Osteoblast (primary cell): ENCODE measurements at regions not wholly inside any gene's neighbourhood (a gene's known extent, or its start where the extent isn't known, plus 50 kb on each side); places are given as distances from the start of the nearest gene placed in this dataset.

Source experiments
- DNase-seq: peaks from one replicate; pipeline ENCODE4 v3.0.0; 2011; ENCODE audit warnings: low spot score, mixed read lengths; ENCODE audit not compliant: insufficient read length; ENCODE audit errors: missing footprints
- H2AFZ ChIP-seq: 2 replicates; pipeline ENCODE4 v1.6.0; 2011; ENCODE audit warnings: mild to moderate bottlenecking, low read length
- H3K27ac ChIP-seq: 2 replicates; pipeline ENCODE4 v1.5.1; 2011; ENCODE audit warnings: mild to moderate bottlenecking, low read depth, low read length, moderate library complexity
- H3K27me3 ChIP-seq: 2 replicates; pipeline ENCODE4 v1.6.0; 2012; ENCODE audit warnings: mild to moderate bottlenecking, control low read depth, inconsistent platforms, low read length, moderate library complexity; ENCODE audit not compliant: insufficient read depth
- H3K36me3 ChIP-seq: 2 replicates; pipeline ENCODE4 v1.5.1; 2011; ENCODE audit warnings: mild to moderate bottlenecking, low read length, control low read depth, moderate library complexity; ENCODE audit not compliant: insufficient read depth
- H3K4me1 ChIP-seq: 2 replicates; pipeline ENCODE4 v1.5.1; 2011; ENCODE audit warnings: mild to moderate bottlenecking, low read length, control low read depth, moderate library complexity; ENCODE audit not compliant: insufficient read depth
- H3K4me2 ChIP-seq: 2 replicates; pipeline ENCODE4 v1.6.0; 2011; ENCODE audit warnings: mild to moderate bottlenecking, low read length; ENCODE audit not compliant: insufficient read depth
- H3K4me3 ChIP-seq: fragments of 200-600 bp; sonication (generic); 3 replicates; pipeline ENCODE4 v1.5.1; 2012; ENCODE audit warnings: mild to moderate bottlenecking, low read length, inconsistent platforms; ENCODE audit not compliant: insufficient read depth
- H3K79me2 ChIP-seq: 2 replicates; pipeline ENCODE4 v1.6.0; 2012; ENCODE audit warnings: mild to moderate bottlenecking, low read length, control low read depth, inconsistent platforms; ENCODE audit not compliant: insufficient read depth
- H3K9me3 ChIP-seq: 2 replicates; pipeline ENCODE4 v1.5.1; 2011; ENCODE audit warnings: low read depth, low read length, control low read depth
- H4K20me1 ChIP-seq: 2 replicates; pipeline ENCODE4 v1.6.0; 2012; ENCODE audit warnings: mild to moderate bottlenecking, low read length, control low read depth; ENCODE audit not compliant: insufficient read depth
- TF ChIP-seq, protein P1 (sequence below): IDR thresholded peaks from 2 replicates; pipeline ENCODE4 v1.5.1; 2011; ENCODE audit warnings: mild to moderate bottlenecking, low read depth, low read length, moderate library complexity; ENCODE audit errors: extremely low read depth

DNA sequence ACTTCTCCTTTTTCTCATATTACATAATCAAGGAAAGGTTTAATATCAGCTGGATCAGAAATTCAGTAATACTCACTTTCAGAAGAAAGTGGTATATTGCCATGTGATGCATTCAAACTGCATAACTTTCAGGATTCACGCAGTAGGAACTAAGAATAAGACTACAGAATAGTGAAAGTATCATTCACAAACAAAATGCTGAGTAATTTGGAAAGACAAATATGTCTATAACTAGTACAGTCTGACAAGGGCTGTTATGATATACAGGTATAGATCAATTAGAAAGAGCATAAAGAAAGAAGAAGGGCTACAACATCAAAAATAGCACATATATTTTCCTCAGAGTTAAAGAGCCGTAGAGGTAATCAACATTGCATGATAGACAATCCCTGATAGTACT is 871.5 kb upstream of the TMPRSS15 start:
- Histone ChIP-seq H2AFZ (no peak overlapping the region), H3K27me3 (no peaks in the 10 kb centered on the region), H3K9me3 (no peaks in the 10 kb centered on the region), H4K20me1 (no peaks in the 10 kb centered on the region), H3K36me3 (no peaks in the 10 kb centered on the region), H3K4me3 (no peak overlapping the region), H3K27ac (no peak overlapping the region), H3K4me1 (no peaks in the 10 kb centered on the region), H3K79me2 (no peaks in the 10 kb centered on the region), H3K4me2 (no peak overlapping the region)
- TF ChIP-seq, protein P1, sequence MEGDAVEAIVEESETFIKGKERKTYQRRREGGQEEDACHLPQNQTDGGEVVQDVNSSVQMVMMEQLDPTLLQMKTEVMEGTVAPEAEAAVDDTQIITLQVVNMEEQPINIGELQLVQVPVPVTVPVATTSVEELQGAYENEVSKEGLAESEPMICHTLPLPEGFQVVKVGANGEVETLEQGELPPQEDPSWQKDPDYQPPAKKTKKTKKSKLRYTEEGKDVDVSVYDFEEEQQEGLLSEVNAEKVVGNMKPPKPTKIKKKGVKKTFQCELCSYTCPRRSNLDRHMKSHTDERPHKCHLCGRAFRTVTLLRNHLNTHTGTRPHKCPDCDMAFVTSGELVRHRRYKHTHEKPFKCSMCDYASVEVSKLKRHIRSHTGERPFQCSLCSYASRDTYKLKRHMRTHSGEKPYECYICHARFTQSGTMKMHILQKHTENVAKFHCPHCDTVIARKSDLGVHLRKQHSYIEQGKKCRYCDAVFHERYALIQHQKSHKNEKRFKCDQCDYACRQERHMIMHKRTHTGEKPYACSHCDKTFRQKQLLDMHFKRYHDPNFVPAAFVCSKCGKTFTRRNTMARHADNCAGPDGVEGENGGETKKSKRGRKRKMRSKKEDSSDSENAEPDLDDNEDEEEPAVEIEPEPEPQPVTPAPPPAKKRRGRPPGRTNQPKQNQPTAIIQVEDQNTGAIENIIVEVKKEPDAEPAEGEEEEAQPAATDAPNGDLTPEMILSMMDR, result no peak
- DNase-seq, result no peak

DNA sequence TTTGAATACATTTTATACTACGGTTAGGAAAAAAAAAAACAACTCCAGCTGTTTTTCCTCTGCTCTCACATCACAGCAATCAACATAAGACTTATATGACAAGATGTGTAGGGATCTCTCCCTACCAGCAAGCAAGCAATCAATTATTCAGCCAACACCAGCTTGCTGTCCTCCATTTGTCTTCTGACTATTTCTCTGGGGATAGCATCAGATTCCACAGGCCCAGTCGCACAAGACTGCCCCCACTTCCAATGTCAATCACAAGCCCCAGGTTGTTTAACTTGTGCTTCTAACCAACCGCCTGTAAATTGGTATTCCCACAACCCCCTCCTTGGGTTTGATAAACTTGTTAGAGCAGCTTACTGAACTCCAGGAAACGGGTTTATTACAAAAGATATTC is 873.1 kb upstream of the TMPRSS15 start:
- no peaks in the 10 kb centered on the region for H3K4me1 ChIP-seq
- H3K36me3 ChIP-seq, result no peaks in the 10 kb centered on the region
- H4K20me1 ChIP-seq, result no peaks in the 10 kb centered on the region
- H3K27ac ChIP-seq, result no peak overlapping the region
- peaks cover 2% of the 10 kb centered on the region for H3K9me3 ChIP-seq
- H3K79me2 ChIP-seq, result no peaks in the 10 kb centered on the region
- TF ChIP-seq, protein P1, result no peak
- no peak overlapping the region for H2AFZ ChIP-seq
- no peaks in the 10 kb centered on the region for H3K27me3 ChIP-seq
- DNase-seq, result no peak
- no peak overlapping the region for H3K4me3 ChIP-seq
- H3K4me2 ChIP-seq, result no peak overlapping the region

DNA sequence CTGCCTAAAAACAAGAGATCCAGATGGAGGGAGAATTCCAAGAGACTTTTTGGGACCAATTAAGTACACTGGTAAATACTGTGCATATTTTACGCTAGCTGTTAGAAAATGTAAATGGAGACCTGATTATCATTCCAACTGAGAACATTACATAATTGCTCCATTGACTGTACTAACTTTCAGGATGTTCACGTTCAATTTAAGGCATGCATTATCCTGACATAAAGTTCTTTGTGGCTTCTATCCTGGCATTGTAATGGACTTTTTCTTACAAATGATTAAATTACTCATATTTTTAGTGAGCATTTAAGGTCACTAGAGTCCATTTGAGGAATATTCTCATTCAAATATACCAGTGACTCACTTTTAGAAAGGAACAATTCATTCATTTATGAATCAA is 883.3 kb upstream of the TMPRSS15 start:
- H3K36me3 ChIP-seq, result no peaks in the 10 kb centered on the region
- H3K27ac ChIP-seq, result no peak overlapping the region
- no peaks in the 10 kb centered on the region for H3K27me3 ChIP-seq
- no peak overlapping the region for H3K4me2 ChIP-seq
- TF ChIP-seq, protein P1, result no peak
- H3K4me3 ChIP-seq, result no peak overlapping the region
- no peak overlapping the region for H2AFZ ChIP-seq
- H3K9me3 ChIP-seq, result peaks cover 4% of the 10 kb centered on the region
- no peaks in the 10 kb centered on the region for H3K4me1 ChIP-seq
- H4K20me1 ChIP-seq, result no peaks in the 10 kb centered on the region
- no peaks in the 10 kb centered on the region for H3K79me2 ChIP-seq
- DNase-seq, result no peak

DNA sequence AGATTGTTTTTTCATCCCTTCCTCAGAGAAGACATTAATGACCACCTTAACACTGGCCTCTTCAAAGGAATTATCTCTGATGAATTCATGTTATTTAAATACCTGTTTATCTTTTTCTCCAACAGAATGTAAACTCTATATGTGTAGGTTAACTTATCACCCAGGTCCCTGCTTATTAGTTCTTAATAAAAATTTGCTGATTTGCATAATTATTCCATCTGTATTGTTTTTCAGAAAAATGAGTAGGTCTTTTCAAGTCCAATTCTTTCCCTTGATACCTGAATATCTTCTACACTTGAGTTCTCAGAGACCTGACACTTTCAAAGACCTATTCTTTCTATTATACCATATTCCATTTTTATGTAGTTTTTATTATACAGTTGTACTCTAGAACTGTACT is 886.7 kb upstream of the TMPRSS15 start:
- no peak overlapping the region for H3K4me3 ChIP-seq
- H3K9me3 ChIP-seq, result peaks cover 4% of the 10 kb centered on the region
- TF ChIP-seq, protein P1, result no peak
- no peaks in the 10 kb centered on the region for H3K79me2 ChIP-seq
- DNase-seq, result no peak
- H3K36me3 ChIP-seq, result no peaks in the 10 kb centered on the region
- H2AFZ ChIP-seq, result no peak overlapping the region
- no peak overlapping the region for H3K4me2 ChIP-seq
- no peak overlapping the region for H3K27ac ChIP-seq
- no peaks in the 10 kb centered on the region for H4K20me1 ChIP-seq
- H3K27me3 ChIP-seq, result no peaks in the 10 kb centered on the region
- no peaks in the 10 kb centered on the region for H3K4me1 ChIP-seq
